Kidney glomerular epithelial cell (primary cell): ENCODE measurements at regions not wholly inside any gene's neighbourhood (a gene's known extent, or its start where the extent isn't known, plus 50 kb on each side); places are given as distances from the start of the nearest gene placed in this dataset.

Experiments used
- DNase-seq: peaks from one replicate; lab custom pipeline; 2025; lab: John Stamatoyannopoulos, UW

GRCh38 chr6:95142661-95143335 lies 434.5 kb upstream of the MANEA start:
- DNase-seq = no peak

GRCh38 chr6:95143408-95144180 lies 433.7 kb upstream of the MANEA start:
- DNase-seq = no peak

GRCh38 chr6:95145457-95145856 lies 431.9 kb upstream of the MANEA start:
- DNase-seq = no peak

- DNase-seq = no peak
Measured at GRCh38 chr6:95159557-95159956, 417.8 kb upstream of the MANEA start.

GRCh38 chr6:95169775-95170174 lies 407.6 kb upstream of the MANEA start:
- DNase-seq = no peak

- DNase-seq = no peak
Measured at GRCh38 chr6:95175927-95176675, 401.2 kb upstream of the MANEA start.

- DNase-seq = no peak
Measured at GRCh38 chr6:95185874-95186273, 391.5 kb upstream of the MANEA start.

GRCh38 chr6:95186710-95187109 lies 390.6 kb upstream of the MANEA start:
- DNase-seq = no peak

- DNase-seq = no peak
Measured at GRCh38 chr6:95197590-95197989, 379.7 kb upstream of the MANEA start.

- DNase-seq = peak; percentile 38
Measured at GRCh38 chr6:95203153-95203754, 374.1 kb upstream of the MANEA start.

- no peak for DNase-seq
Measured at GRCh38 chr6:95204178-95204577, 373.2 kb upstream of the MANEA start.

- DNase-seq = no peak
Measured at GRCh38 chr6:95208621-95209020, 368.7 kb upstream of the MANEA start.

GRCh38 chr6:95209074-95209473 lies 368.3 kb upstream of the MANEA start:
- DNase-seq = no peak

GRCh38 chr6:95216555-95216954 lies 360.8 kb upstream of the MANEA start:
- DNase-seq = no peak

GRCh38 chr6:95227351-95227750 lies 350.0 kb upstream of the MANEA start:
- DNase-seq = no peak

GRCh38 chr6:95228636-95229035 lies 348.7 kb upstream of the MANEA start:
- no peak for DNase-seq

GRCh38 chr6:95230071-95230740 lies 347.1 kb upstream of the MANEA start:
- no peak for DNase-seq

GRCh38 chr6:95231416-95231815 lies 345.9 kb upstream of the MANEA start:
- no peak for DNase-seq

- DNase-seq = no peak
Measured at GRCh38 chr6:95232446-95232845, 344.9 kb upstream of the MANEA start.

GRCh38 chr6:95233879-95234278 lies 343.5 kb upstream of the MANEA start:
- DNase-seq = no peak

GRCh38 chr6:95240514-95240913 lies 336.8 kb upstream of the MANEA start:
- DNase-seq = no peak

GRCh38 chr6:95242560-95242959 lies 334.8 kb upstream of the MANEA start:
- DNase-seq = no peak
